Gastrocnemius medialis (tissue), 4 donors: ENCODE measurements at regions not wholly inside any gene's neighbourhood (a gene's known extent, or its start where the extent isn't known, plus 50 kb on each side); places are given as distances from the start of the nearest gene placed in this dataset.

Source experiments
- POLR2A ChIP-seq, 2 donors: fragments of 450-650 bp; IDR thresholded peaks; one replicate each; pipeline ENCODE4 v1.6.1; 2017; ENCODE audit warnings: antibody characterized with exemption in 2 of 2, mild to moderate bottlenecking in 2 of 2, moderate library complexity in 2 of 2
- TF ChIP-seq, protein P1 (sequence below), 5 experiments: fragments of 450-650 bp in 3 of 5; fragments of 200-600 bp in 2 of 5; sonication (generic) in 2 of 5; IDR thresholded peaks in 4 of 5; conservative IDR thresholded peaks in 1 of 5; 1 replicate in 4 of 5; 2 replicates in 1 of 5; pipeline ENCODE4 v1.5.1; 2016 to 2019; ENCODE audit warnings: antibody characterized with exemption in 5 of 5, mild to moderate bottlenecking in 3 of 5, moderate library complexity in 3 of 5

DNA sequence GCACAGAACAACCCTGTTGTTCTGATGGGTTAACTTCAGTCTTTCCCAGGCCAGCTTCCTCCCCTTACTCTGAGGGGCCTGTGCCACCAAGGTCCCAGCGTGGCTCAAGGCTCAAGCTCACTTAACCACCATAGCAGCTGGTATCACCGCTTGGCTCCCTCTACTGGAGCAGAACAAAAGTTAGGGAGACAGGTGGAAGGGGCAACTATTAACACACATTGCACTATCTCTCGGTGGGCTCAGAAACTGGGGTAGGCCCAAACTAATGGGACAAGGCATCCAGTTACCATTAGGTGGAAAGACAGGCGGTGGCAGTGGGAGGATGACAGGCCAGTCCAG, 88.7 kb upstream of the ATL2 start:
- TF ChIP-seq POLR2A (IDR thresholded peaks at IDR 0.05) = no peak
- TF ChIP-seq, protein P1, sequence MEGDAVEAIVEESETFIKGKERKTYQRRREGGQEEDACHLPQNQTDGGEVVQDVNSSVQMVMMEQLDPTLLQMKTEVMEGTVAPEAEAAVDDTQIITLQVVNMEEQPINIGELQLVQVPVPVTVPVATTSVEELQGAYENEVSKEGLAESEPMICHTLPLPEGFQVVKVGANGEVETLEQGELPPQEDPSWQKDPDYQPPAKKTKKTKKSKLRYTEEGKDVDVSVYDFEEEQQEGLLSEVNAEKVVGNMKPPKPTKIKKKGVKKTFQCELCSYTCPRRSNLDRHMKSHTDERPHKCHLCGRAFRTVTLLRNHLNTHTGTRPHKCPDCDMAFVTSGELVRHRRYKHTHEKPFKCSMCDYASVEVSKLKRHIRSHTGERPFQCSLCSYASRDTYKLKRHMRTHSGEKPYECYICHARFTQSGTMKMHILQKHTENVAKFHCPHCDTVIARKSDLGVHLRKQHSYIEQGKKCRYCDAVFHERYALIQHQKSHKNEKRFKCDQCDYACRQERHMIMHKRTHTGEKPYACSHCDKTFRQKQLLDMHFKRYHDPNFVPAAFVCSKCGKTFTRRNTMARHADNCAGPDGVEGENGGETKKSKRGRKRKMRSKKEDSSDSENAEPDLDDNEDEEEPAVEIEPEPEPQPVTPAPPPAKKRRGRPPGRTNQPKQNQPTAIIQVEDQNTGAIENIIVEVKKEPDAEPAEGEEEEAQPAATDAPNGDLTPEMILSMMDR (IDR thresholded peaks at IDR 0.05 in 4 of 5, conservative IDR thresholded peaks at IDR 0.05 in 1 of 5) = peak in 3 of 5 experiments; percentile 18 to 40 (median 29)
